NOMO-1 (cell line): ENCODE measurements at regions not wholly inside any gene's neighbourhood (a gene's known extent, or its start where the extent isn't known, plus 50 kb on each side); places are given as distances from the start of the nearest gene placed in this dataset.
"Not testable (repeated sequence)": the region's sequence is repeated elsewhere in the genome, so short reads cannot be mapped to it uniquely, and the experiment has no call there.

Source experiments
- DNase-seq, 2 experiments: peaks; one replicate each; lab custom pipeline; 2025; ENCODE audit not compliant: unreplicated experiment in 2 of 2; lab: John Stamatoyannopoulos, UW

GRCh38 chr12:46087916-46088439 lies 97.6 kb upstream of the SCAF11 start:
- no peak for DNase-seq

DNA sequence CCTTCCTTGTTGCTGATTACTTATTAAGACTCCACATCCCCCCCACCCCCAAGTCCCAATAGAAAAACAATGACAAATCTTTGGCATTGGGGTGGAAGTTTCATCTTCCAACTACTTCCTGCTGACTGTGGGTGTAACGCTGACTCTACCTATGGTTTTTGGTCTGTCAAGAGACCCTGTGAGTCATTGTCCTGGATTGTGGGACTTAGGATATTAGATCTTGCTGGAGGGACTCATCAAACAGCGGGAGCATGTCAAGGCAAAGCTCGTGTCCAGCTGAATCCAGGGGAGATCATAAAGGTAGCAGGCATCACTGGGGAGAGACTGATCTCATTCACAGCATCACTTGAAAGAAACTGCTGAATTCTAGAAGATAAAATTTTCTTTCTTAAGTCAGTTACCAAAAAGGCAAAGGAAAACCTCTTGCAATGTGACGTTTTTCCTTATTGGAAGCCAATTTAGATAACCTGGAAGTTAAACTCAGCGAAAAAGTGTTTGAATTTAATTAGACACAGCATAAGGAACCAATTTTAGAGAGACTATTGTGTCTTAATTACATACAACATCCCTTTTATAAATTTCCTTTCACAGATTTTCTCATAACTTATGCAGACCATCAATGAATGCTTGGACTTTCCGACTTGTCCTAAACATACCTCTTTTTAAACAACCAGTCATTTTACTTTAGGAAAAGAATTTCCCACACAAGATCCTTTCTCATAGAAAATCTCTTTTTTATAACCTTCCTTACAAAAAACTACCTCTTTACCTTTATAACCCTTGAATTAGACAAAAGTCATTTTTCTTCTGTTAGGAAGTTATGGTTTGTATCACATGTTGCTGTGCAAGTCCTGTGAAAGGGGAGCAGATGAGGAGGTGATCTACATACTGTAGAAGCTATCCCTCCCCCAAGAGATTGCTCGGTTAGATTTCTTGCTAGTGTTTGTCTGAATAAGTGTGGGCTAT lies 94.6 kb upstream of the SCAF11 start:
- DNase-seq, result no peak

DNA sequence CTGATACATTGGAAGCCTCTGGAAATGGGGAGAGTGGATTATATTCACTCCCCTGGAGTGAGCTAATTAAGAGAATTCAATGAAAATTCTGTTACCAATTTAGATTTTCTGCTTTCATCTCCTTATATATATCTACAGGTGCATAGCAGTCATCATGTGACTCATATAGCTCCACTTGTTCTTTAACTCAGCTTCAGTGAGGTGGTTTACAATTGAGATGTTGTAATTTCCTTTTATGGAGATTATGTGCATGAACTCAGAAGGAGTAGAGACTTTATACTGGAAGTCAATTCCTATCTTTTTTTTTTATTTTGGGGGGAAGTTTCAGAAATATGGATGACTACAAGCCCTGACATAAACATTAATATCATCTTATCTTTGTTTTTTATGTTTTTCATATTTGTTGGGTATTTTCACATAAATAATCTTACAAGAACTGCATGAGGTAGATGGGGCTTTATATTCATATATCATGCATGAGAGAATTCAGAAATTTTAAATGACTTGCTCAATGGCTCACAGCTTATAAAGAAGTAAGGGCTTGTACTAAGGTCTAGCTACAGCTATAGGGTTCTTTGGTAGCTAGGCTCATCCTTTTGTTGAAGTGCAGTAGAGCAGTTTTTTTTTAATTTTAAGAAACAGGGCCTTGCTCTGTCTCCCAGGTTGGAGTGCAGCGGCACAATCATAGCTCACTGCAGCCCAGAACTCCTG lies 92.3 kb upstream of the SCAF11 start:
- DNase-seq, result no peak

DNA sequence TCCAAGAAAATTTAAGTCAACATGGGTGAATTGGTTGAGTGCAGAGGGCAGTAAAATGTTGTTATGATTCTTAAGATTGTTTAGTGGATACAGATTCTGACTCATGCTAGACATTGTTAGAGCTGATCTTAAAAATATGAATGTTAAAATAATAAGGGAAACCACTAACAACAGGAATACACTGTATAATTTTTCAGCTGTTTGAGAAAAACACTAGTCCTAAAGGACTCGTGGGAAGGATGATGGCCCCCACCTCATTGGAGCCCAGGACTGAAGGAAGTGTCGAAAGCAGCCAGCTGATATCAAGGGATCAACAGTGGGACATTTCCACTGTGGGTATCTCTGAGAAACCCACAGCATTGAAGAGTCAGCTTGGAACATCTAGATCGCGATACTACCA lies 82.9 kb upstream of the SCAF11 start:
- no peak for DNase-seq

DNA sequence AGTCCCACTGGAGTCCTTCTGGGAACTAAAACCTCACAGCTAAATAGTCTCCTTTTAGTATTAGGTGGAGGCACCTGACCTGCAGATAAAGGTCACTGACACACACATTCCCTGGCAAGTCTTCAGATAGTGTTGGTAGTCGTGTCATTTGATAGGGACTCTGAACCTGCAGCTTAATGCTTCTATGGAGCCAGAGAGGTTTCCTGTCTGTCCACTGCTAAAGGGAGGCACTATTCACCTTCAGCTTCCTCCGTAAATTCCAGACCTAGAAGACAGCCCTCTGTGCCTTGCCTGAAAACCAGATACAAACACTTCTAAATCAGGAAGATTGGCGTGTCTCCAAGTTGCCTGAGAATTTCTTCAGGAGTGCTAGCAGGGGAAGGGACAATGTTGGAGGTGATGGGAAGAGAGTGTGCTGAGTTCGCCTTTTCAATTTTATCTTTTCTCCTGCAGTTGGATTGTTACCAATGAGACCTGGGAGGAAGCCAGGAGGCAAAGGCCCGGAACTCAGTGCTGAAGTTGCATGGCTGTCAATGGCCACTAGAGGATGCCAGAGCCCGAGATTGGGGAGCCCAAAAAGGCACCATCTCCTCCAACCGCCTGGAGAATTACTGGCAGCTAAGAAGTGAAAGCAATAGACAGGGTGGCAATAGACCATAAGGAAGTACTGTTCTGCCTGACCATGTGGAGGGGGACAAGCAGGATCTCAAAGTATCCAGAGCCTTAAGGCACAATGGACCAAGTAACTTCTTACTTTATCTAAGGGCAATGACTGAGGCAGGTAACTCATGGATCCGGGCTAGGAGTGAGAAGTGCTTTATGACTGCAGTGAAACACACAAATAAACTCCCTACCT lies 81.6 kb upstream of the SCAF11 start:
- DNase-seq, result peak; percentile 74 to 79

DNA sequence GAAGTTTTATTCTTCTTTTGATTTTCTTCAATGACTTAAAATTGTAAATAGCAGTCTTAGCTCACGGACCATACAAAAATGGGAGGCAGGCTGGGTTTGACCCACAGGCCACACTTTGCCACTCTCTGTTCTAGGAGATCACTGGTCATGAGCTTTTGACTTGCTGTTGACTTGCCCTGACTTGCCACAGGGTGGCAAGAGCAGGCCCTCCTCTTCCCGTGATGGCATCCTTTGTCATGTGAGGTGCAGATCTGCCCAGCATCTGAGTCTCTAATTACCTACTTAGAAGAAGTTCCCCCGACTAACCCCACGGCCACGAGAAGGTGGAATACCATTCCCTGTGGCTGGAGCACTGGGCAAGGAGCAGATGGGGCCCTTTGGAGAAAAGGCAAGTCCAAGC lies 81.0 kb upstream of the SCAF11 start:
- DNase-seq, result no peak

DNA sequence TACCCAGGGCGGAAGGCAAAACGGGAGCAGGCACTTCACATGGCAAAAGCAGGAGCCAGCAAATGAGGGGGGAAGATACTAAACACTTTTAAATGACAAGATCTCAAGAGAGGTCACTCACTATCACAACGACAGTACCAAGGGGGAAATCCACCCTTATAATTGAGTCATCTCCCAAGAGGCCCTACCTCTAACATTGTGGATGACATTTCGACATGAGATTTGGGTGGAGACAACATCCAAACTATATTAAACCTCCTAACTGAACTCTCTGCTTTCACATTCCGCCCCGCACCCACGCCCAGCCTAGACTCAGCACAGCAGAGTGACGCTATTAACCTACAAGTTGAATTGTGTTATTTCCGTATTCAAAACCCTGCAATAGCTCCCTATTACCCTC lies 76.7 kb upstream of the SCAF11 start:
- DNase-seq, result no peak

- peak in 1 of 2 experiments; percentile 31 for DNase-seq
These were observed 75.2 kb upstream of the SCAF11 start for GRCh38 chr12:46065412-46066166.

GRCh38 chr12:46064548-46064947 lies 74.2 kb upstream of the SCAF11 start:
- DNase-seq, result no peak

- not testable (repeated sequence) for DNase-seq
These were observed 68.3 kb upstream of the SCAF11 start for GRCh38 chr12:46058697-46059096.

DNA sequence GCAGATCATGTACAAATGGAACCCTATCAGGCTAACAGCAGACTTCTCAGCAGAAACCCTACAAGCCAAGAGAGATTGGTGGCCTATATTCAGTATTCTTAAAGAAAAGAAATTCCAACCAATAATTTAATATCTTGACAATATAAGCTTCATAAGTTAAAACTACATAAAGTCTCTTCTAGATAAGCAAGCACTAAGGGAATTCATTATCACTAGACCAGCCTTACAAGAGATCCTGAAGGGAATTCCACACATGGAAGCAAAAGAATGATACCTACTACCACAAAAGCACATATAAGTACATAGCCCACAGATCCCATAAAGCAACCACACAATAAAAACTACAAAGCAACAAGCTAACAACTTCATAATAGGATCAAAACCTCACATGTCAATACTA lies 60.4 kb upstream of the SCAF11 start:
- no peak for DNase-seq

DNA sequence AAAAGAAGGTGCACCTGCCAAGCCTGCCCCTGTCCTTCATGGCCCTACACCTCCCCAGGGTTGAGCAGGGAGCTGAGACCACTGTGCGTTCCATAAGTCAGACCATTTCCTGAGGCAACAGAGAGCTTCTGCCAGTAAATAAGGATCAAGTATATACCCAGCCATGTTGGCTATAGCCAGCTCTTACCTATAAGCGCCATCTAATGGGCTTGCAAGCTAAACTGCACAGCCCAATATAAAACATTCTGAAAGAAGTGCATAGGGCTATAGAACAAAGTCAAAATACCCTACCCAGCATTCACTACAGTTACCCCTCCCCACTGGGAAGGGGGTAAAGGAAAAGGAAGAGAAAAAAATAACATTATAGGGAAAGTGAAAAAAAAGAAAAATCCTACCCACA lies 59.3 kb upstream of the SCAF11 start:
- DNase-seq, result no peak

DNA sequence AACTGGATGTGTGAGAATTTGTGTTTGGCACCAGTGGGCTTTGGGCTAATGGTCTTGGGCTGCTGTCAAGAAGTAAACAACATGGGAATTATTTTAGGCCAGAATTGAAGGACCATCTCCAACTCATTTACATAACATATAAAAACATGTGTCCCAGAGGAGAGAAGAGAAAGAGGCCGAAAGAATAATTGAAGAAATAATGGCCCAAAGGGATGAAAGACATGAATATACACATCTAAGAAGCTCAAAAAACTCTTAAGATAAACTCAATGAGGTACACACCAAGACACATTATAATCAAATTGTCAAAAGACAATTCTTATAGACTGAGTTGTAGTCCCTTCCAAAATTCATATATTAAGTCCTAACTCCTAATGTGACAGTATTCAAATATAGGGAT lies 56.1 kb upstream of the SCAF11 start:
- DNase-seq, result no peak

- no peak for DNase-seq
These were observed 53.7 kb upstream of the SCAF11 start for GRCh38 chr12:46043972-46044520.
